HCT116 (cell line): ENCODE measurements at regions not wholly inside any gene's neighbourhood (a gene's known extent, or its start where the extent isn't known, plus 50 kb on each side); places are given as distances from the start of the nearest gene placed in this dataset.

ENCODE experiments used
- ATAC-seq: fragments of 200-7000 bp; cut with Tn5 transposase; 2 replicates; pipeline ENCODE4 v1.9.1; 2020; ENCODE audit warnings: mild to moderate bottlenecking, moderate library complexity
- BruUV-seq: library from RNA; stranded (reverse); fragments of 400-500 nt; replicated peaks from 2 replicates; lab custom pipeline; 2021; lab: Mats Ljungman, UMichigan
- CTCF ChIA-PET: fragments of 300-600 bp; sonication (Branson Sonifier 250); formaldehyde crosslinking; loops from one replicate; lab custom pipeline; 2021; ENCODE audit warnings: antibody characterized with exemption; lab: Charles Lee
- POLR2A ChIA-PET: fragments of 300-600, 350-600 bp; sonication (Branson Sonifier 250); formaldehyde crosslinking; loops from one replicate; lab custom pipeline; 2021; ENCODE audit warnings: antibody characterized with exemption; lab: Charles Lee
- RAD21 ChIA-PET, 2 experiments: fragments of 300-600 bp; sonication (Branson Sonifier 250); formaldehyde crosslinking; loops; one replicate each; lab custom pipeline; 2023; ENCODE audit warnings: low total read pairs in 2 of 2; ENCODE audit not compliant: uncharacterized antibody in 2 of 2, unreplicated experiment in 2 of 2, low non-redundant PET in 1 of 2; lab: Charles Lee
- DNase-seq: peaks from one replicate; pipeline ENCODE4 v3.0.0-alpha.2; 2010; ENCODE audit warnings: low read depth, low spot score
- H2AFZ ChIP-seq: fragments of 200-600 bp; shearing (Covaris generic), sonication (generic); 2 replicates; pipeline ENCODE4 v1.6.1; 2017; ENCODE audit warnings: low read depth, mixed run types, mixed read lengths, antibody characterized with exemption, low read length; ENCODE audit not compliant: poor library complexity, severe bottlenecking
- H3K27ac ChIP-seq: 2 replicates; pipeline ENCODE4 v1.5.1; 2012; ENCODE audit warnings: low read depth, low read length
- H3K27me3 ChIP-seq: fragments of 200-600 bp; sonication (generic); 2 replicates; pipeline ENCODE4 v1.6.1; 2016; ENCODE audit warnings: mixed run types, low read length, mixed read lengths; ENCODE audit not compliant: insufficient read depth
- H3K36me3 ChIP-seq, 2 experiments: fragments of 200-500 bp in 1 of 2; fragments of 200-600 bp in 1 of 2; sonication (Bioruptor generic) in 1 of 2; sonication (generic) in 1 of 2; 2 replicates each; pipeline versions ENCODE4 v1.5.1 to v1.6.1; 2014 to 2016; ENCODE audit warnings: low read length in 2 of 2, inconsistent platforms in 1 of 2, mixed read lengths in 1 of 2, mixed run types in 1 of 2; ENCODE audit not compliant: insufficient read depth in 2 of 2, control insufficient read depth in 1 of 2
- H3K4me1 ChIP-seq, 2 experiments: fragments of 200-600 bp in 1 of 2; sonication (generic) in 1 of 2; 2 replicates each; pipeline versions ENCODE4 v1.5.1 to v1.6.1; 2012 to 2017; ENCODE audit warnings: low read length in 2 of 2, inconsistent platforms in 1 of 2, mild to moderate bottlenecking in 1 of 2, mixed read lengths in 1 of 2, mixed run types in 1 of 2, moderate library complexity in 1 of 2; ENCODE audit not compliant: insufficient read depth in 2 of 2, control insufficient read depth in 1 of 2
- H3K4me2 ChIP-seq: fragments of 200-600 bp; sonication (generic); 2 replicates; pipeline ENCODE4 v1.6.1; 2017; ENCODE audit warnings: mixed run types, low read length, mixed read lengths
- H3K4me3 ChIP-seq, 2 experiments: fragments of 200-600 bp in 1 of 2; sonication (generic) in 1 of 2; replicated peaks in 1 of 2; 2 replicates each; pipeline ENCODE4 v1.5.1; 2011 to 2016; ENCODE audit warnings: low read length in 2 of 2, control low read depth in 1 of 2, low read depth in 1 of 2, mild to moderate bottlenecking in 1 of 2, mixed read lengths in 1 of 2, mixed run types in 1 of 2
- H3K79me2 ChIP-seq: fragments of 200-600 bp; sonication (generic); 2 replicates; pipeline ENCODE4 v1.6.1; 2017; ENCODE audit warnings: mild to moderate bottlenecking, mixed run types, low read length, moderate library complexity, mixed read lengths; ENCODE audit not compliant: insufficient read depth
- H3K9ac ChIP-seq: fragments of 200-600 bp; sonication (generic); 2 replicates; pipeline ENCODE4 v1.6.1; 2016; ENCODE audit warnings: low read length, mixed read lengths
- H3K9me2 ChIP-seq: fragments of 200-600 bp; sonication (generic), shearing (Covaris generic); 2 replicates; pipeline ENCODE4 v1.6.1; 2017; ENCODE audit warnings: mixed run types, mild to moderate bottlenecking, moderate library complexity; ENCODE audit not compliant: insufficient read depth
- H3K9me3 ChIP-seq, 2 experiments: fragments of 200-500 bp in 1 of 2; fragments of 200-600 bp in 1 of 2; sonication (Bioruptor generic) in 1 of 2; sonication (generic) in 1 of 2; 2 replicates each; pipeline ENCODE4 v1.6.1; 2014 to 2017; ENCODE audit warnings: low read length in 2 of 2, mixed read lengths in 2 of 2, inconsistent platforms in 1 of 2, low read depth in 1 of 2, mild to moderate bottlenecking in 1 of 2, mixed run types in 1 of 2, moderate library complexity in 1 of 2; ENCODE audit not compliant: control insufficient read depth in 1 of 2, insufficient read depth in 1 of 2
- H4K20me1 ChIP-seq: fragments of 200-600 bp; sonication (generic), shearing (Covaris generic); 2 replicates; pipeline ENCODE4 v1.6.1; 2017; ENCODE audit warnings: mixed run types, mild to moderate bottlenecking, moderate library complexity; ENCODE audit not compliant: insufficient read depth
- CBX3 ChIP-seq: IDR thresholded peaks from 2 replicates; pipeline ENCODE4 v1.6.1; 2012; ENCODE audit warnings: low read depth
- SIN3A ChIP-seq: IDR thresholded peaks from 2 replicates; pipeline ENCODE4 v1.6.1; 2012; ENCODE audit warnings: low read depth
- intact Hi-C: fragments of 100-400 bp; cut with micrococcal nuclease; formaldehyde crosslinking; loops from 2 replicates; pipeline ENCODE4 v1.10.0; 2022
- TF ChIP-seq, protein P1 (sequence below): IDR thresholded peaks from 2 replicates; pipeline ENCODE4 v1.6.1; 2012
- TF ChIP-seq, protein P2 (sequence below), 3 experiments: fragments of 200-600 bp in 1 of 3; sonication (generic) in 1 of 3; IDR thresholded peaks in 2 of 3; conservative IDR thresholded peaks in 1 of 3; 2 replicates each; pipeline ENCODE4 v1.5.1; 2012 to 2017; ENCODE audit warnings: low read depth in 2 of 3, low read length in 2 of 3, antibody characterized with exemption in 1 of 3, borderline replicate concordance in 1 of 3, control low read depth in 1 of 3, mild to moderate bottlenecking in 1 of 3, mixed read lengths in 1 of 3, mixed run types in 1 of 3, moderate library complexity in 1 of 3; ENCODE audit not compliant: insufficient read depth in 1 of 3

DNA sequence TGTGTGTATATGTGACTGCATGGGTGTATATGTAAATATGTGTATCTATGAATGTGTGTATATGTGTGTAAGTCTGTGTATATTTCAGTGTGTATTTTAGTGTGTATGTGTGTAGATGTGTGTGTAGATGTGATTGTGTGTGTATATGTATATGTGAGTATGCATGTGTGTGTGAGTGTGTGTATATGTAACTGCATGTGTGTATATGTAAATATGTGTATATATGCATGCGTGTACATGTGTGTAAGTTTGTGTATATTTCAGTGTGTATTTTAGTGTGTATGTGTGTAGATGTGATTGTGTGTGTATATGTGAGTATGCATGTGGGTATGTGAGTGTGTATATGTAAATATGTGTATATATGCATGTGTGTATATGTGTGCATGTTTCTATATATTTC is 169.9 kb downstream of the MN1 start:
- no peak overlapping the region for H3K4me3 ChIP-seq
- no peak overlapping the region for H3K4me2 ChIP-seq
- no peak overlapping the region for H3K27ac ChIP-seq
- H3K9ac ChIP-seq = no peak overlapping the region
- DNase-seq (no peak), ATAC-seq (no peak)
- no peaks in the 10 kb centered on the region for H3K9me2 ChIP-seq
- CTCF ChIA-PET = no interaction called here
- H4K20me1 ChIP-seq = no peaks in the 10 kb centered on the region
- intact Hi-C loops = no loop called here
- H3K4me1 ChIP-seq = peaks cover 18 to 19% of the 10 kb centered on the region in 2 experiments
- H3K79me2 ChIP-seq = no peaks in the 10 kb centered on the region
- H3K27me3 ChIP-seq = no peaks in the 10 kb centered on the region
- H2AFZ ChIP-seq = no peak overlapping the region
- TF ChIP-seq, protein P1, sequence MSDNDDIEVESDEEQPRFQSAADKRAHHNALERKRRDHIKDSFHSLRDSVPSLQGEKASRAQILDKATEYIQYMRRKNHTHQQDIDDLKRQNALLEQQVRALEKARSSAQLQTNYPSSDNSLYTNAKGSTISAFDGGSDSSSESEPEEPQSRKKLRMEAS = no peak
- TF ChIP-seq CBX3 = no peak
- TF ChIP-seq, all 23 proteins: peak for 0
- H3K36me3 ChIP-seq = no peaks in the 10 kb centered on the region
- RAD21 ChIA-PET = no interaction called here
- no peaks in the 10 kb centered on the region for H3K9me3 ChIP-seq
- POLR2A ChIA-PET = no interaction called here
- BruUV-seq = no TSS peak

DNA sequence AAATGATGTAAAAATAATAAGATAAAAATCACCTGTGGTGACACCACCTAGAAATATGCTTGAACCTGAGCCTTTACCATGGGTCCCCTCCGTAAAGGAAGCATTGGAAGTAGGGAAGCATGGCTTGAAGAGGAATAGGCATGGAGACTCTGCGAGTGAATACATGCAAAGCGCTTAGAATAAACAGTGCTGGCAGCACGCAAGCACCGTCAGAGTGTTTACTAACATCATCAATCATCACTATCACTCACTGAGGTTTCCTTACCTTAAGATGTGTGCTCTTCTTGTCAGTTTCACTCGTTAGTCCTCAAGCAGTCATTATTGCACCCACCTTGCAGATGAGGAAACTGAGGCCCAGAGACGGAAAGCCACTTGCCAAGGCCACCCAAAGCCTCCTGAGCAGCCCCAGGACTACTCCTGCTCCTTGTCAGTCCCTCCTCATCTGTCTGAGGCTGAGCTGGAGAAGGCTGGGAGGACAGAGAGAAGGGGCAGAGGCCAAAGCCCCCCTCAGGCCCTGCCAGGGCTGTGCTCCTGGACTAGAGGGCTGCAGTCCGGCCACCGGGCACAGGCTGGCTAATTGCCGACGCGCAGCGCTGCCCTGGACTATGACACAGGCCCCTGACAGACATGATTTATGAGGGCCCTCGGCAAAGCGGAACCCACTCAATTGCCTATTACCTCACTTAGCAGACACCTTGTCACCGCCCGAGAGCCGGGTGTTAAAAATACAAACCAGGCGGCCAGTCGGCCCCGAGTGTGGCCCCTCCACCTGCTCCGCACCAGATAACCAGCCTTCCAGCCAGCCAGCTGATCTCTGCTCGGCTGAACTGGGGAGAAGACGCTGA is 168.9 kb downstream of the MN1 start:
- ChIA-PET CTCF (no interaction called here), RAD21 (no interaction called here), POLR2A (no interaction called here)
- Histone ChIP-seq H2AFZ (no peak overlapping the region), H3K4me3 (no peak overlapping the region), H3K79me2 (no peaks in the 10 kb centered on the region), H3K9me3 (no peaks in the 10 kb centered on the region), H3K4me2 (no peak overlapping the region), H3K36me3 (no peaks in the 10 kb centered on the region), H4K20me1 (no peaks in the 10 kb centered on the region), H3K9ac (no peak overlapping the region), H3K27me3 (no peaks in the 10 kb centered on the region), H3K4me1 (peaks cover 11 to 16% of the 10 kb centered on the region in 2 experiments), H3K27ac (no peak overlapping the region), H3K9me2 (no peaks in the 10 kb centered on the region)
- no TSS peak for BruUV-seq
- TF ChIP-seq SIN3A = no peak
- TF ChIP-seq, protein P2, sequence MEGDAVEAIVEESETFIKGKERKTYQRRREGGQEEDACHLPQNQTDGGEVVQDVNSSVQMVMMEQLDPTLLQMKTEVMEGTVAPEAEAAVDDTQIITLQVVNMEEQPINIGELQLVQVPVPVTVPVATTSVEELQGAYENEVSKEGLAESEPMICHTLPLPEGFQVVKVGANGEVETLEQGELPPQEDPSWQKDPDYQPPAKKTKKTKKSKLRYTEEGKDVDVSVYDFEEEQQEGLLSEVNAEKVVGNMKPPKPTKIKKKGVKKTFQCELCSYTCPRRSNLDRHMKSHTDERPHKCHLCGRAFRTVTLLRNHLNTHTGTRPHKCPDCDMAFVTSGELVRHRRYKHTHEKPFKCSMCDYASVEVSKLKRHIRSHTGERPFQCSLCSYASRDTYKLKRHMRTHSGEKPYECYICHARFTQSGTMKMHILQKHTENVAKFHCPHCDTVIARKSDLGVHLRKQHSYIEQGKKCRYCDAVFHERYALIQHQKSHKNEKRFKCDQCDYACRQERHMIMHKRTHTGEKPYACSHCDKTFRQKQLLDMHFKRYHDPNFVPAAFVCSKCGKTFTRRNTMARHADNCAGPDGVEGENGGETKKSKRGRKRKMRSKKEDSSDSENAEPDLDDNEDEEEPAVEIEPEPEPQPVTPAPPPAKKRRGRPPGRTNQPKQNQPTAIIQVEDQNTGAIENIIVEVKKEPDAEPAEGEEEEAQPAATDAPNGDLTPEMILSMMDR (IDR thresholded peaks at IDR 0.05 in 2 of 3, conservative IDR thresholded peaks at IDR 0.05 in 1 of 3; ENCODE audit: borderline replicate concordance in 1 of 3, insufficient read depth in 1 of 3, low read depth in 2 of 3, low read length in 2 of 3) = no peak
- ATAC-seq (no peak), DNase-seq (no peak)
- intact Hi-C loops = no loop called here
